ENCODE measurements at regions not wholly inside any gene's neighbourhood (a gene's known extent, or its start where the extent isn't known, plus 50 kb on each side); places are given as distances from the start of the nearest gene placed in this dataset.

DNA sequence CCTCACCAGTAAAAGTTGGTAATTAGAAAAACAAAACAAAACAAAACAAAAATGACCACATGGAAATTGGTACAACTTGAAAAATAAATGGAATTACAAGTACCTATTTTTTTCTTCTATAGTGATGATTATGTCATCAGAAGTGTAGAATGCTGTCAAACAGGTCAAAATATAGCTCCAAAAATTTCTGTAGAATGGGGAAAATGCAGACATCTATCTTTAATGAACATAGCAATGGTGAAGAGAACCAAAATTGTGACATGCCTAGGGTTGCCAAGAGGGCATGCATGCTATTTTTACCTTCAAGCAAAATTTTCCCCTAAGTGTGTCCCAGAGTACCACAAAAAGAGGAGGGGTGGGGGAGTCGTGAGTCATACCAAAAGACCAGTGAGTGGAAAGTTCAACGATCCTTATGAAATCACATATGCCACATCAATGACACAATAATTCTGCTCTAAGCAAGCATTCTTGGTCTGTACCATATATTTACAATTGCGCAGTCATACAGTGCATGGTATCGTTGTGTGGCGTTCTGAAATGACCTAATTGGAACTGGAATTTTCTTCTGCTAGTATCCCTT, 1436.4 kb downstream of the SUCLG1 start:
- TF ChIP-seq GATA2 (IDR thresholded peaks at IDR 0.05; ENCODE audit: low read depth, low read length) (no peak), GATA3 (IDR thresholded peaks at IDR 0.05; ENCODE audit: low read depth, low read length) (no peak)

DNA sequence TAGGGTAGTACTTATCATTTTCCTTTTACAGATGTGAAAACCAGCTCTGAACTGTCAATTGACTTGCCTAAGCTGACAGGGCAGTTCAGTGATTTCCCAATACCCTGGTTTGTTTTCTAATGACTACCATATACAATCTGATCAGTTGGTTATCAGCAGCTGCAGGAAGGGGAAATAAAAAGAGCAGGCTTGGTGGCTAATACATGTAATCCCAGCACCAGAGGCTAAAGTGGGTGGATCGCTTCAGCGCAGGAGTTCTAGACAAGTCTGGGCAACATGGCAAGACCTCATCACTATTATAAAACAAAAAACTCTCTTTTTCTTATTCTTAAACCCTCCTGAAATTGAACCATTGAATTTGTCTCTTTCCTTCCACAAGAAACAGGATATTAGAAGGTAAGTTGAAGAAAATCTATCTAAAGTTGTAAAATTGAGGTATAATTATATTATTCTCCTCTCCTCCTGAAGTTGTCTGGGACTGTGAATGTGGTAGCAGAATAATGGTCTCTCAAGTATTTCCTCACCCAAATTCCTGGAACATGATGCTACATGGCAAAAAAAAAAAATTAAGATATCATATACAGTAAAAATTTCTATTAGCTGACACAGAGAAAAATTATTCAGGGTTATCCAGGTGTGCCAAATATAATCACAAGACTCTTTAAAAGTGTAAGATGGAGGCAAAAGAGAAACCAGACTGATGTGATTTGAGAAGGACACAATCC, 1441.6 kb downstream of the SUCLG1 start:
- TF ChIP-seq GATA3 (IDR thresholded peaks at IDR 0.05; ENCODE audit: low read depth, low read length) (no peak), GATA2 (IDR thresholded peaks at IDR 0.05; ENCODE audit: low read depth, low read length) (no peak)

DNA sequence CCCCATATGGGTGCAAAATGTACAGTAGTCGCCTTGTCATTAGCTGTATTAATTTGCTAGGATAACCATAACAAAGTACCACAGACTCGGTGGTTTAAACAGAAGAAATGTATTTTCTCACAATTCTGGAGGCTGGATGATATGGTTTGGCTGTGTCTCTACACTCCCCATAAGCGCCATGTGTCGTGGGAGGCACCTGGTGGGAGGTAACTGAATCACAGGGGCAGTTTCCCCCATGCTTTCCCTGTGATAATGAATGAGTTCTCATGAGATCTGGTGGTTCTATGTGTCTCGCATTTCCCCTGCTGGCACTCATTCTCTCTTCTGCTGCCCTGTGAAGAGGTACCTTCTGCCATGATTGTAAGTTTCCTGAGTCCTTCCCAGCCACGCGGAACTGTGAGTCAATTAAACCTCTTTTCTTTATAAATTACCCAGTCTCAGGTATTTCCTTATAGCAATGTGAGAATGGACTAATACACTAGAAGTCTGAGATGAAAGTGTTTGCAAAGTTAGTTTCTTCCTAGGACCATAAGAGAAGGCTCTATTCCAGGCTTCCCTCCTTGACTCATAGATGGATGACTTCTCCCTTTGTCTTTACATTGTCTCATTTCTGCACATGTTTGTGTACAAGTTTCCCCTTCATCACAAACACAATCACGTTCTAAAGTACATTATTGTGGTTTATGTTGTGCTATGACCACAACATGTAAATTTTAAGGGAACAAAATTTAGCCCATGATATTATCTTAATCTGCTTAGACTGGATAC, 1442.6 kb downstream of the SUCLG1 start:
- no peak for TF ChIP-seq GATA2 (IDR thresholded peaks at IDR 0.05; ENCODE audit: low read depth, low read length)
- TF ChIP-seq GATA3 (IDR thresholded peaks at IDR 0.05; ENCODE audit: low read depth, low read length) = no peak

DNA sequence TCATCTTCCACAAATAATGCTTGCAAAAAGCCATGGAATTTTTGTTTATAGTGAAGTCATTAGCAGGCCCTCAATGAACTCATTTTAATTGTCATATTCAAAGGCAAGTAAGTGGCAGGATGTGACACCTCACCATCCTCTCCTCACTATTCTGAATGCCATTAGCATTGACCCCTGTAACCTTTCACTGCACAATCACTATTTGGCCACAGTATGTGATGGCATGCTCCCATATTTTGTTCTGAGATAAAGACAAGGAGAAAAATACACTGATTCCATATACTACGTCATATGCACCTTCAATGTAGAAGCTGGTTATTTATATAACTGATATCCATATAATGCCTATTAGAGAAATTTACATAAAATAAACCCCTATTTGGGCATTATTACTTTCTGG, 1443.2 kb downstream of the SUCLG1 start:
- TF ChIP-seq GATA3 (IDR thresholded peaks at IDR 0.05; ENCODE audit: low read depth, low read length) (no peak), GATA2 (IDR thresholded peaks at IDR 0.05; ENCODE audit: low read depth, low read length) (no peak)

DNA sequence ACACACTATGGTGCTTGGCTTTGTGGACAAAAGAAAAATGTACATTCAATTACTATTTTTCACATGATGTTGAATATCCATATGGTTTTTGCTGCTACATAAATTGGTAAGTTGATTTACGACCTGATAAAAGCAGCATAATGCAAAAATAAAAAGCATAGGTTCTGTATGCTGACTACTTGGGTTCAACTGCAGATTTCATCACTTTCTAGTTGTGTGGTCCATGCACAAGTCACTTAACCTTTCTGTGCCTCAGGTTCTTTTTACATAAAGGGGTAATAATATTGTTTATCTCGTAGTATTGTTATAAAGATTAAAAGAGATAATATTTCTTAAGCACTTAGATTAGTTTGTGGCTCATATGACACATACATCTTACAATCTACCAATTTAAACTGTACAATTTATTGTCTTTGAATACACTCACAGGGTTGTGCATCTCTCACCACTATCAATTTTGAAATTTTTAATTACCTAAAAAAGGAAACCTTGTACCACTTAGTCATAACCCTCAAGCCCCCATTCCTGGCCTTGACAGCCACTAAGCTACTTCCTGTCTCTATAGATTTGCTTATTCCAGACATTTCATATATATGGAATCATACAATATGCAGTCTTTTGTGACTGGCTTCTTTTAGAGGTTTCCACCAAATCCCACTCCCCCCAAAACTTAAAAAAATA, 1443.9 kb downstream of the SUCLG1 start:
- TF ChIP-seq GATA2 (IDR thresholded peaks at IDR 0.05; ENCODE audit: low read depth, low read length) (no peak), GATA3 (IDR thresholded peaks at IDR 0.05; ENCODE audit: low read depth, low read length) (no peak)

DNA sequence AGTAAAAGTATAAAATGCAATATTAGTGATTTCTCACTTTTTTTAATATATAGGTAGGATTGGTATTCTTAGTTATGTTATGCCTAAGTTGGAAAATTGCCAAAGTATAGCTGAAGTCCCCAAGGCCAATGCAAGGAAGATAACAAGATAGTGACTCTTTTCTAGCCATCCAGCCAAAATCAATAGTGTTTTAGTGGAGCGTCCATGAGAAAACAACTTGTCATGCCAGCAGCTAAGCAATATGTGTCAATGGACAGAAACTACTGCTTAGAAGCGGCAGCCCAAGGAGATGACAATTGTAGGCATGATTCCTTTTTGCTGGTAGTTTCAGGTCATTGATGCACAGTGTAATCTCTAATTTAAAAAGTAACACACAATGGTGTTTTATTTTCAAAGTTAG, 1444.6 kb downstream of the SUCLG1 start:
- no peak for TF ChIP-seq GATA3 (IDR thresholded peaks at IDR 0.05; ENCODE audit: low read depth, low read length)
- no peak for TF ChIP-seq GATA2 (IDR thresholded peaks at IDR 0.05; ENCODE audit: low read depth, low read length)

DNA sequence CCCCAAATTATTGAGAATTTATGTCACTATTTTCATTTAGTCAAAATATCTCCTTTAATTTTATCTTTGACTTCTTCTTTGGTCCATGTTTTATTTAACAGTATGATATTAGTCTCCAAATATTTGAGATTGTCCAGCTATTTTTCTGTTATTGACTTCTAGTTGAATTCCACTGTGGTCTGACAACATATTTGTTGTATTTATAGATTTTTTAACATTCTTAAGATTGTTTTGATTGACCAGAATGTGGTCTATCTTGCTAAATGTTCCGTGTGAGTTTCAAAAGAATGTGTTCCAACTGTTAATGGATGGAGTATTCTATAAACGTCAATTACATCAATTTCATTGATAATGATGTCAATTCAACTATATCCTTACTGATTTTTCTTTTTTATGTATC, 1452.1 kb downstream of the SUCLG1 start:
- no peak for TF ChIP-seq GATA2 (IDR thresholded peaks at IDR 0.05; ENCODE audit: low read depth, low read length)
- TF ChIP-seq GATA3 (IDR thresholded peaks at IDR 0.05; ENCODE audit: low read depth, low read length) = no peak

DNA sequence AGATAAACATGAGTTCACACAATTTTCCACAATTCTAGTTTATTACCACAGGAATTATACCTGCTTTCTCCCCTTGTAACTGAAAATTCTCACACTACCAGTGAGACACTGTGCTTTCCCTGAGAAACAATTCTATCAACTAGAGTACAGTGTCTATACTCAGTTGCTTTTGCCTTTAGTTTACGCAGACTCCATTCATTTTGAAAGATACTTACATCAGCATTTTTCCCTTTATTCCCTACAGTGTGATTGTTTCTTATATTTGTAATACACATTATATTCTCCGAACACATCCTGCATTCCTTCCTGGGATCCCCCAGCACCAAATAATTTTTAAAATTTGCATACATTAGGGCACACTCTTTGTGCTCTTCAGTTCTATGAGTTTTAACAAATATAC, 1455.5 kb downstream of the SUCLG1 start:
- TF ChIP-seq GATA2 (IDR thresholded peaks at IDR 0.05; ENCODE audit: low read depth, low read length) (no peak), GATA3 (IDR thresholded peaks at IDR 0.05; ENCODE audit: low read depth, low read length) (no peak)

DNA sequence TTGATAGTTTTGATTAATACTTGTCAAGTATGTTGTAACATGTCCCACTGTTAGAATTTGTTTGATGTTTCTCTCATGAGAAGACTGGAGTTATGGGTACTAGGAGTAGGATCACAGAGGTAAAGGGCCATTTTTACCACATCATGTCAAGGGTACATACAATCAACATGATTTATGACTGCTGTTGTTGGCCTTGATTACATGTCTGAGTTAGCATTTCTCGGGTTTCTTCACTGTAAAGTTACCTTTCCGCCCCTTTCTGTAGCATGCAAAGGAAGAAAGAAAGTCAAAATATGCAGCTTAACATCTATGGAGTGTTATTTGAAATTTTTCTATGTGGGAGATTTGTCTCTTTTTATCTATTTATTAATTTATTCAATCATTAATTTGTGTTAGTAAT, 1456.4 kb downstream of the SUCLG1 start:
- TF ChIP-seq GATA3 (IDR thresholded peaks at IDR 0.05; ENCODE audit: low read depth, low read length) (no peak), GATA2 (IDR thresholded peaks at IDR 0.05; ENCODE audit: low read depth, low read length) (no peak)

DNA sequence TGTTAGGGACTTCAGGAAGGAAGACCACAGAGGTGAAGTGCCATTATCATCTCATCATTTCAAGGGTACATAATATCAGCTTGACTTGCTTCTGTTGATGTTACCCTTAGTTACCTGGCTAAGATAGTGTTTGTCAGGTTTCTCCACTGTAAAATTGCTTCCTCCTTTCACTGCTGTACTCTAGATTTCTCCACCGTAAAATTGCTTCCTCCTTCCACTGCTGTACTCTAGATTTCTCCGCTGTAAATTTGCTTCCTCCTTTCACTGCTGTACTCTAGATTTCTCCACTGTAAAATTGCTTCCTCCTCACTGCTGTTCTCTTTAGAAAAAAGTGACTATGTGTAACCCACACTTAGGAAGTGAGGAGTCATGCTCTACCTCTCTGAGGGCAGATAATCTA, 1460.3 kb downstream of the SUCLG1 start:
- no peak for TF ChIP-seq GATA2 (IDR thresholded peaks at IDR 0.05; ENCODE audit: low read depth, low read length)
- TF ChIP-seq GATA3 (IDR thresholded peaks at IDR 0.05; ENCODE audit: low read depth, low read length) = no peak

DNA sequence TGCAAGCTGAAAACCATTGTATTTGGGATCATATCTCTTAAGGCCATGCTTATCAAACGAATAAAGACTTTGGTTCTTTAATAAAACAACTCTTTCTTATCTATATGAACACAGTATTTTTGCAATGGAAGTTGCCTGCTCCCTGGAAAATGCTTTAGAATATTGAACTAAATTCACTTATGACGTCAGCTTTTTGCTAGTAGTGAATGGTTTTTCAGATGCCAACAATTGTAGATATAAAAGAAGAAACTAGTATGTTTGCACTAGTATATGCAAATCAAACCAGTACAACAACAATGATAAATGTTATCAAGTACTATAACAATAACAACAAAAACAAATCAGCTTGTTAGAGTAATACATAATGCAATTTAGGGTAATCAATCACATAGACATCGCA, 1462.9 kb downstream of the SUCLG1 start:
- TF ChIP-seq GATA2 (IDR thresholded peaks at IDR 0.05; ENCODE audit: low read depth, low read length) (no peak), GATA3 (IDR thresholded peaks at IDR 0.05; ENCODE audit: low read depth, low read length) (no peak)

DNA sequence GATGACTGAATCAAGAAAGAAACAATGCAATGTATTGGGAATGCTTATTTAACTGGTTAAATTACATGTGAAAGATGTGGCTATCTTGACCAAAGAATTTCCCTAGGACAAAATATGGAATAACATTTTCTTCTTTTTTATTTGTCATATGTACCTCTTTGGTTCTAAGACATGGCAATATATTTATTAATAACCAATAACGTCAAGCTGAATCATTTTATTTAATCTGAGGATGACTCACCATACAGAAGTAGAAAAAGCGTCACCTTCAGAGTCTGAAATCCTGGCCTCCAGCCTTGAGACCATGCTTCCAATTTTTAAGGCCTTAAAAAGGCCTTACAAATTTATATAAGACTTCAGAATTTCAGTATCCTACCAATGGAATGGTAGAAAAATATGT, 1464.9 kb downstream of the SUCLG1 start:
- no peak for TF ChIP-seq GATA2 (IDR thresholded peaks at IDR 0.05; ENCODE audit: low read depth, low read length)
- TF ChIP-seq GATA3 (IDR thresholded peaks at IDR 0.05; ENCODE audit: low read depth, low read length) = no peak

DNA sequence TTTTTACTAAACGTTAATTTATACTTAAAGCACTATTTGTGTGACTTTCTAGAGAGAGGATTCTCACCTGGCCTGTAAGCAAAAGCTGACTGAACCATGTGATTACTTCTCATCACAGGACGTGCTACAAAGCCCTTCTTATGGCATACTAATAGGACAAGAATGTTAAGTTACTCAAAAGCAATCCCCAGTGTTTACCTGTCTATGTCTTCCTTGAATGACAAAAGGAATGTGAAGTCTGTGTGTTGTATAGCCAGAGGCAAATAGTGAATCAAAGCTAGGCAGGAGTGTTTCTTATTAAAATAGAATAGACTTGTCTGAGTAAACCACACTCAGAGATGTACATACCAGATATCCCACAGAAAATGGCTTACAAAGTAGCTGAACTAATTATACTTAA, 1465.5 kb downstream of the SUCLG1 start:
- no peak for TF ChIP-seq GATA3 (IDR thresholded peaks at IDR 0.05; ENCODE audit: low read depth, low read length)
- TF ChIP-seq GATA2 (IDR thresholded peaks at IDR 0.05; ENCODE audit: low read depth, low read length) = no peak

DNA sequence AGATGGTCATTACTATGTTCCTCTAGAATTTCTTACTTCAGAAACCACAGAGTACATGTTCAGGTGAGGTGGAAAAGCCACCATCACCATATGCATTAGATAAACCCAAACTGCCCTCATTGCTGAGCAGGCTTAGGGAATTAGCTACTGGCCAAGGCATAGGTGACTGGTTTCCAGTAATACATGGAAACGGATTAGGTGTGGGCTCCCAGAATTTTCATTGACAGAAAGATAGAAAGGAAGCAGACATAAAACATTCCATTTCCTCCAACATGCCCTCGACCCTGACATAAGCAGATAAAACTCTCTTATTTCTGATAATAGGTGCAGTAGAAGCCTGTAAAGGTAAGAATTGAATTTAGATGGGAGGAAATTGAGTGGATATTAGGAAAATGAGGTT, 1466.1 kb downstream of the SUCLG1 start:
- TF ChIP-seq GATA3 (IDR thresholded peaks at IDR 0.05; ENCODE audit: low read depth, low read length) = no peak
- no peak for TF ChIP-seq GATA2 (IDR thresholded peaks at IDR 0.05; ENCODE audit: low read depth, low read length)

Measured in SH-SY5Y (cell line).